ENCODE measurements at regions not wholly inside any gene's neighbourhood (a gene's known extent, or its start where the extent isn't known, plus 50 kb on each side); places are given as distances from the start of the nearest gene placed in this dataset.

DNA sequence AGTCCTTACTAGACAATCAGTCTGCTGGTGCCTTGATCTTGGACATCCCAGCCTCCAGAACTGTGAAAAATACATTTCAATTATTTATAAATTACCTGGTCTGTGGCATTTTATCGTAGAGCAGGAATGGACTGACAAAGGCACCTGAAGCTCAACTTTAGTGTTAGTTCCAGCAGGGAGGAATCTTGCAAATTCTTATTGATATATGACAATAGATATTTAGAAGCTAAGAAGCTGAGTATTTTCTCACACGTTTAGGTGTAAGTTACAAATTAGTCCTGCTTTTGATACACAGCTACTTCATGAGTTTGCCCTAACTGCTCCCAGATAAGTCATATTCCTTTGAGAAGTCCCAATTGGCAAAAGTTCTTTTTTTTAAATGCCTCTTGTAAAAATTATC is 138.0 kb upstream of the ZNF217 start:
- H3K9me3 ChIP-seq (ENCODE audit: control insufficient read depth, low read depth, low read length): no peaks in the 10 kb centered on the region
- H3K27me3 ChIP-seq (ENCODE audit: insufficient read depth, low read length): no peaks in the 10 kb centered on the region
- H3K23ac ChIP-seq (ENCODE audit: insufficient read length, low read depth, low read length): no peak overlapping the region
- H2AFZ ChIP-seq (ENCODE audit: low read length): no peak overlapping the region
- H3K27ac Mint-ChIP-seq: no peak overlapping the region
- no peak overlapping the region for H3K14ac ChIP-seq (ENCODE audit: insufficient read depth, low read length)
- peaks cover 26 to 31% of the 10 kb centered on the region in 2 experiments for H3K4me1 Mint-ChIP-seq
- no peak overlapping the region for H2BK5ac ChIP-seq (ENCODE audit: insufficient read length, low read length)
- TF ChIP-seq, protein P1, sequence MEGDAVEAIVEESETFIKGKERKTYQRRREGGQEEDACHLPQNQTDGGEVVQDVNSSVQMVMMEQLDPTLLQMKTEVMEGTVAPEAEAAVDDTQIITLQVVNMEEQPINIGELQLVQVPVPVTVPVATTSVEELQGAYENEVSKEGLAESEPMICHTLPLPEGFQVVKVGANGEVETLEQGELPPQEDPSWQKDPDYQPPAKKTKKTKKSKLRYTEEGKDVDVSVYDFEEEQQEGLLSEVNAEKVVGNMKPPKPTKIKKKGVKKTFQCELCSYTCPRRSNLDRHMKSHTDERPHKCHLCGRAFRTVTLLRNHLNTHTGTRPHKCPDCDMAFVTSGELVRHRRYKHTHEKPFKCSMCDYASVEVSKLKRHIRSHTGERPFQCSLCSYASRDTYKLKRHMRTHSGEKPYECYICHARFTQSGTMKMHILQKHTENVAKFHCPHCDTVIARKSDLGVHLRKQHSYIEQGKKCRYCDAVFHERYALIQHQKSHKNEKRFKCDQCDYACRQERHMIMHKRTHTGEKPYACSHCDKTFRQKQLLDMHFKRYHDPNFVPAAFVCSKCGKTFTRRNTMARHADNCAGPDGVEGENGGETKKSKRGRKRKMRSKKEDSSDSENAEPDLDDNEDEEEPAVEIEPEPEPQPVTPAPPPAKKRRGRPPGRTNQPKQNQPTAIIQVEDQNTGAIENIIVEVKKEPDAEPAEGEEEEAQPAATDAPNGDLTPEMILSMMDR (conservative IDR thresholded peaks at IDR 0.05): no peak
- no peaks in the 10 kb centered on the region for H3K23me2 ChIP-seq (ENCODE audit: insufficient read length, low read depth, low read length, poor library complexity, severe bottlenecking)
- WGBS (ENCODE audit: extremely low coverage, insufficient read length, low lambda C conversion rate): no CpG with 5 or more reads among the region's 2 CpGs
- DNase-seq: no peak
- H3K4me1 ChIP-seq (ENCODE audit: insufficient read depth, low read length): peaks cover 9% of the 10 kb centered on the region
- no peak overlapping the region for H2BK12ac ChIP-seq (ENCODE audit: insufficient read length, low read depth, low read length)
- H3K79me2 ChIP-seq (ENCODE audit: insufficient read depth, low read length): no peaks in the 10 kb centered on the region
- H3K56ac ChIP-seq (ENCODE audit: insufficient read length, low read depth, low read length): no peak overlapping the region
- H3K9me3 Mint-ChIP-seq: peaks cover 0 to 2% of the 10 kb centered on the region in 2 experiments; a peak in 1 of 5 replicates
- no peak overlapping the region for H2BK120ac ChIP-seq (ENCODE audit: low read depth, low read length, poor library complexity, severe bottlenecking)
- H4K20me1 ChIP-seq (ENCODE audit: control insufficient read depth, insufficient read depth, insufficient read length): no peaks in the 10 kb centered on the region
- no peak overlapping the region for H3K4me3 Mint-ChIP-seq
- no peak overlapping the region for H4K5ac ChIP-seq (ENCODE audit: insufficient read length, low read depth, low read length)
- H4K91ac ChIP-seq (ENCODE audit: insufficient read length, low read depth, low read length): no peak overlapping the region
- H3T11ph ChIP-seq (ENCODE audit: low read length): no peak overlapping the region
- no peak overlapping the region for H3K27ac ChIP-seq (ENCODE audit: insufficient read length, low read depth, low read length)
- no peak overlapping the region for H4K8ac ChIP-seq (replicated peaks; ENCODE audit: insufficient read length, low read depth, low read length)
- H2BK20ac ChIP-seq (ENCODE audit: low read depth, low read length, poor library complexity, severe bottlenecking): no peak overlapping the region
- peaks cover 3% of the 10 kb centered on the region; the same call in 1 of the 2 replicates for H3K27me3 Mint-ChIP-seq (ENCODE audit: low read depth)
- no peak overlapping the region for H2AK5ac ChIP-seq (ENCODE audit: insufficient read length, low read length)
- no peak overlapping the region for H3K9ac ChIP-seq (ENCODE audit: extremely low read depth, insufficient read length, low read length)
- H3K4me2 ChIP-seq (ENCODE audit: insufficient read depth, insufficient read length, low read length): no peak overlapping the region
- no peak overlapping the region for H3K4ac ChIP-seq (ENCODE audit: low read depth, low read length)
- H2BK15ac ChIP-seq (ENCODE audit: low read depth, low read length): no peak overlapping the region
- H3K36me3 Mint-ChIP-seq (ENCODE audit: insufficient read depth in 1 of 3, low read depth in 3 of 3): no peaks in the 10 kb centered on the region
- no peaks in the 10 kb centered on the region for H3K79me1 ChIP-seq (ENCODE audit: insufficient read depth, low read depth, low read length, poor library complexity, severe bottlenecking)
- H3K18ac ChIP-seq (ENCODE audit: insufficient read length, low read depth, low read length): no peak overlapping the region
